ENCODE measurements at regions not wholly inside any gene's neighbourhood (a gene's known extent, or its start where the extent isn't known, plus 50 kb on each side); places are given as distances from the start of the nearest gene placed in this dataset.

- no peak for DNase-seq (ENCODE audit: low read depth)
Measured at GRCh38 chr4:18388039-18388438, 366.5 kb upstream of the LCORL start.

- DNase-seq (ENCODE audit: low read depth): no peak
Measured at GRCh38 chr4:18381186-18381585, 359.6 kb upstream of the LCORL start.

GRCh38 chr4:18369561-18369960 is 348.0 kb upstream of the LCORL start:
- DNase-seq (ENCODE audit: low read depth): no peak

GRCh38 chr4:18366892-18367291 is 345.3 kb upstream of the LCORL start:
- no peak for DNase-seq (ENCODE audit: low read depth)

- DNase-seq (ENCODE audit: low read depth): no peak
Measured at GRCh38 chr4:18366136-18366535, 344.6 kb upstream of the LCORL start.

- no peak for DNase-seq (ENCODE audit: low read depth)
Measured at GRCh38 chr4:18343581-18343980, 322.0 kb upstream of the LCORL start.

- DNase-seq (ENCODE audit: low read depth): no peak
Measured at GRCh38 chr4:18342847-18343246, 321.3 kb upstream of the LCORL start.

GRCh38 chr4:18321956-18322530 is 300.5 kb upstream of the LCORL start:
- DNase-seq (ENCODE audit: low read depth): no peak

- DNase-seq (ENCODE audit: low read depth): no peak
Measured at GRCh38 chr4:18319431-18319830, 297.9 kb upstream of the LCORL start.

GRCh38 chr4:18318682-18319388 is 297.3 kb upstream of the LCORL start:
- DNase-seq (ENCODE audit: low read depth): no peak

GRCh38 chr4:18314731-18315130 is 293.2 kb upstream of the LCORL start:
- no peak for DNase-seq (ENCODE audit: low read depth)

- no peak for DNase-seq (ENCODE audit: low read depth)
Measured at GRCh38 chr4:18297684-18298083, 276.1 kb upstream of the LCORL start.

GRCh38 chr4:18296411-18296810 is 274.9 kb upstream of the LCORL start:
- DNase-seq (ENCODE audit: low read depth): no peak

GRCh38 chr4:18294846-18295245 is 273.3 kb upstream of the LCORL start:
- DNase-seq (ENCODE audit: low read depth): no peak

- DNase-seq (ENCODE audit: low read depth): no peak
Measured at GRCh38 chr4:18294021-18294420, 272.5 kb upstream of the LCORL start.

GRCh38 chr4:18292411-18292810 is 270.9 kb upstream of the LCORL start:
- no peak for DNase-seq (ENCODE audit: low read depth)

- DNase-seq (ENCODE audit: low read depth): no peak
Measured at GRCh38 chr4:18291981-18292380, 270.4 kb upstream of the LCORL start.

GRCh38 chr4:18291256-18291655 is 269.7 kb upstream of the LCORL start:
- no peak for DNase-seq (ENCODE audit: low read depth)

- DNase-seq (ENCODE audit: low read depth): no peak
Measured at GRCh38 chr4:18285357-18285756, 263.8 kb upstream of the LCORL start.

- no peak for DNase-seq (ENCODE audit: low read depth)
Measured at GRCh38 chr4:18278244-18278643, 256.7 kb upstream of the LCORL start.

- DNase-seq (ENCODE audit: low read depth): no peak
Measured at GRCh38 chr4:18262832-18263231, 241.3 kb upstream of the LCORL start.

GRCh38 chr4:18252052-18252451 is 230.5 kb upstream of the LCORL start:
- DNase-seq (ENCODE audit: low read depth): no peak

- no peak for DNase-seq (ENCODE audit: low read depth)
Measured at GRCh38 chr4:18250564-18250963, 229.0 kb upstream of the LCORL start.

GRCh38 chr4:18248611-18249010 is 227.1 kb upstream of the LCORL start:
- DNase-seq (ENCODE audit: low read depth): no peak
